ENCODE measurements at regions not wholly inside any gene's neighbourhood (a gene's known extent, or its start where the extent isn't known, plus 50 kb on each side); places are given as distances from the start of the nearest gene placed in this dataset.
A peak's percentile ranks its signal among the peaks of the same experiment; 100 is the strongest.

GRCh38 chr6:133062696-133063306 lies 178.4 kb upstream of the EYA4 start:
- Histone ChIP-seq H3K36me3 (no peaks in the 10 kb centered on the region), H3K4me3 (no peak overlapping the region), H3K4me1 (no peaks in the 10 kb centered on the region), H3K9me3 (no peaks in the 10 kb centered on the region), H3K27me3 (no peaks in the 10 kb centered on the region), H3K27ac (no peak overlapping the region)
- ATAC-seq: no peak
- peak in 1 of 4 donors; percentile 37 for DNase-seq
- intact Hi-C loops (cut with DNase I): no loop called here
- no peak for TF ChIP-seq CTCF (IDR thresholded peaks at IDR 0.05)

GRCh38 chr6:133067960-133068359 lies 173.2 kb upstream of the EYA4 start:
- TF ChIP-seq CTCF (IDR thresholded peaks at IDR 0.05): no peak
- no peak for ATAC-seq
- Histone ChIP-seq H3K4me1 (no peaks in the 10 kb centered on the region), H3K4me3 (no peak overlapping the region), H3K27me3 (no peaks in the 10 kb centered on the region), H3K27ac (no peak overlapping the region), H3K36me3 (no peaks in the 10 kb centered on the region), H3K9me3 (no peaks in the 10 kb centered on the region)
- no peak for DNase-seq
- intact Hi-C loops (cut with DNase I): no loop called here

GRCh38 chr6:133070410-133071043 lies 170.6 kb upstream of the EYA4 start:
- DNase-seq (no peak), ATAC-seq (no peak)
- no peaks in the 10 kb centered on the region for H3K36me3 ChIP-seq
- H3K9me3 ChIP-seq: no peaks in the 10 kb centered on the region
- no peaks in the 10 kb centered on the region for H3K4me1 ChIP-seq
- intact Hi-C loops (cut with DNase I): no loop called here
- H3K27ac ChIP-seq: no peak overlapping the region
- H3K27me3 ChIP-seq: no peaks in the 10 kb centered on the region
- TF ChIP-seq CTCF (IDR thresholded peaks at IDR 0.05): no peak
- H3K4me3 ChIP-seq: no peak overlapping the region

GRCh38 chr6:133079901-133080300 lies 161.3 kb upstream of the EYA4 start:
- intact Hi-C loops (cut with DNase I): no loop called here
- Histone ChIP-seq H3K4me3 (no peak overlapping the region), H3K36me3 (no peaks in the 10 kb centered on the region), H3K4me1 (no peaks in the 10 kb centered on the region), H3K9me3 (no peaks in the 10 kb centered on the region), H3K27me3 (no peaks in the 10 kb centered on the region), H3K27ac (no peak overlapping the region)
- no peak for TF ChIP-seq CTCF (IDR thresholded peaks at IDR 0.05)
- no peak for DNase-seq
- no peak for ATAC-seq

- H3K4me1 ChIP-seq: no peaks in the 10 kb centered on the region
- ATAC-seq: no peak
- H3K9me3 ChIP-seq: no peaks in the 10 kb centered on the region
- no peaks in the 10 kb centered on the region for H3K27me3 ChIP-seq
- no peak overlapping the region for H3K4me3 ChIP-seq
- H3K36me3 ChIP-seq: no peaks in the 10 kb centered on the region
- no peak overlapping the region for H3K27ac ChIP-seq
- no peak for TF ChIP-seq CTCF (IDR thresholded peaks at IDR 0.05)
- intact Hi-C loops (cut with DNase I): no loop called here
- DNase-seq: no peak
Measured at GRCh38 chr6:133083248-133083967, 157.7 kb upstream of the EYA4 start.
